ENCODE measurements at regions not wholly inside any gene's neighbourhood (a gene's known extent, or its start where the extent isn't known, plus 50 kb on each side); places are given as distances from the start of the nearest gene placed in this dataset.
"Not testable (repeated sequence)": the region's sequence is repeated elsewhere in the genome, so short reads cannot be mapped to it uniquely, and the experiment has no call there.

GRCh38 chr15:25250906-25251622 is 187.8 kb downstream of the UBE3A start:
- DNase-seq: no peak

GRCh38 chr15:25251700-25252390 is 187.0 kb downstream of the UBE3A start:
- DNase-seq: no peak

GRCh38 chr15:25253048-25253973 is 185.5 kb downstream of the UBE3A start:
- not testable (repeated sequence) for DNase-seq

GRCh38 chr15:25268166-25268565 is 170.7 kb downstream of the UBE3A start:
- DNase-seq: no peak

All from NCI-H1105 treated with DMSO at 0.1 percent for 48 hours (cell line).